ENCODE measurements at regions not wholly inside any gene's neighbourhood (a gene's known extent, or its start where the extent isn't known, plus 50 kb on each side); places are given as distances from the start of the nearest gene placed in this dataset.

GRCh38 chr11:45525393-45525792 lies 140.0 kb downstream of the CHST1 start:
- Histone ChIP-seq H4K20me1 (ENCODE audit: insufficient read depth) (no peaks in the 10 kb centered on the region), H2AFZ (ENCODE audit: low read depth) (no peak overlapping the region), H3K27ac (ENCODE audit: low read depth in 2 of 2, low read length in 1 of 2) (no peak overlapping the region), H3K9me3 (no peaks in the 10 kb centered on the region), H3K9me2 (no peaks in the 10 kb centered on the region), H3K36me3 (replicated peaks in 1 of 2; ENCODE audit: control insufficient read depth in 1 of 2, insufficient read depth in 2 of 2, low read length in 1 of 2) (no peaks in the 10 kb centered on the region), H3K4me1 (ENCODE audit: control insufficient read depth in 1 of 2, insufficient read depth in 2 of 2, low read depth in 1 of 2, low read length in 1 of 2) (peaks cover 0 to 4% of the 10 kb centered on the region in 2 experiments; a peak in 1 of 4 replicates), H3K4me3 (ENCODE audit: low read depth in 2 of 2, low read length in 1 of 2) (no peak overlapping the region), H3K79me2 (ENCODE audit: insufficient read depth) (no peaks in the 10 kb centered on the region), H3K9ac (no peak overlapping the region), H3F3A (replicated peaks; ENCODE audit: insufficient read depth) (no peaks in the 10 kb centered on the region), H3K27me3 (ENCODE audit: insufficient read depth) (peaks cover 8% of the 10 kb centered on the region; the same call in 1 of the 2 replicates), H3K4me2 (no peak overlapping the region)
- peak; percentile 69 for DNase-seq
- ChIA-PET POLR2A (no interaction called here), CTCF (no interaction called here)
- 17% methylated on average over 3 of the region's 3 CpGs for WGBS (ENCODE audit: low lambda C conversion rate)
- no peak for TF ChIP-seq RXRA (IDR thresholded peaks at IDR 0.05; ENCODE audit: borderline replicate concordance, low read depth)
- no peak for TF ChIP-seq FOXM1 (IDR thresholded peaks at IDR 0.05; ENCODE audit: low read depth)
- TF ChIP-seq GATA2 (CRISPR knock-in tag; IDR thresholded peaks at IDR 0.05): peak; percentile 32; the same call in 1 of the 2 replicates
- TF ChIP-seq RCOR1 (IDR thresholded peaks at IDR 0.05; ENCODE audit: low read length): no peak

DNA sequence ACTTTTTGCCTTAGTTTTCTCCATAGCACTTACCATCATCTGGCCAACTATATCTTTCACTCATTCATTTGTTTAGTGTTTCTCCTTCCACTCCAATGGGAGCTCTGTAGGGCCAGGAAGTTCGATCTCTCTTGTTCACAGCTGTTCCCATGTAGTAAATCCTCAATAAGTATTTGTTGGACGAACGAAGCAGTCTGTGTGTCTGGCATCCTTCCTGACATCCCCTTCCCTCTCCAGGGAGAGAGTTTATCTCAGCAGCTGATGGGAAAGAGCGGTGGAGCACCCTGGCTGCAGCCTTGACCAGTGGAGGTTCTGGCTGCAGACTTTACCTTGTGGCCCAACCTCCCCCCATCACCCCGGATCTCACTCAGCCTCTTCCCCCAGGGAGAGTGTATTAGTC lies 141.7 kb downstream of the CHST1 start:
- ChIA-PET POLR2A (no interaction called here), CTCF (interaction anchor here (1.3 kb wide), 1 partner anchor 131 kb away, joined by 3 read pairs; no protein-coding TSS in a partner anchor)
- H3K9me2 ChIP-seq: no peaks in the 10 kb centered on the region
- DNase-seq: no peak
- H3K27me3 ChIP-seq (ENCODE audit: insufficient read depth): peaks cover 8% of the 10 kb centered on the region; the same call in 1 of the 2 replicates
- H3K9ac ChIP-seq: no peak overlapping the region
- H3K27ac ChIP-seq (ENCODE audit: low read depth in 2 of 2, low read length in 1 of 2): no peak overlapping the region
- H4K20me1 ChIP-seq (ENCODE audit: insufficient read depth): no peaks in the 10 kb centered on the region
- H3K4me3 ChIP-seq (ENCODE audit: low read depth in 2 of 2, low read length in 1 of 2): no peak overlapping the region
- H3F3A ChIP-seq (replicated peaks; ENCODE audit: insufficient read depth): no peaks in the 10 kb centered on the region
- TF ChIP-seq USF2 (IDR thresholded peaks at IDR 0.05; ENCODE audit: borderline replicate concordance, low read depth, low read length): no peak
- TF ChIP-seq, protein P1, sequence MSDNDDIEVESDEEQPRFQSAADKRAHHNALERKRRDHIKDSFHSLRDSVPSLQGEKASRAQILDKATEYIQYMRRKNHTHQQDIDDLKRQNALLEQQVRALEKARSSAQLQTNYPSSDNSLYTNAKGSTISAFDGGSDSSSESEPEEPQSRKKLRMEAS (IDR thresholded peaks at IDR 0.05; ENCODE audit: low read depth): no peak
- no peak for TF ChIP-seq ELF1 (IDR thresholded peaks at IDR 0.05)
- no peak for TF ChIP-seq POLR2AphosphoS5 (IDR thresholded peaks at IDR 0.05; ENCODE audit: low read depth, low read length)
- no peak for TF ChIP-seq FOXM1 (IDR thresholded peaks at IDR 0.05; ENCODE audit: low read depth)
- no peak for TF ChIP-seq TEAD4 (IDR thresholded peaks at IDR 0.05; ENCODE audit: borderline replicate concordance, insufficient read depth)
- no peak for TF ChIP-seq TCF12 (IDR thresholded peaks at IDR 0.05)
- TF ChIP-seq TAF1 (IDR thresholded peaks at IDR 0.05; ENCODE audit: borderline replicate concordance, low read depth, low read length): no peak
- no peak for TF ChIP-seq MXI1 (IDR thresholded peaks at IDR 0.05; ENCODE audit: low read depth, low read length)
- TF ChIP-seq FOXJ3 (CRISPR knock-in tag; IDR thresholded peaks at IDR 0.05): no peak
- TF ChIP-seq, protein P2, sequence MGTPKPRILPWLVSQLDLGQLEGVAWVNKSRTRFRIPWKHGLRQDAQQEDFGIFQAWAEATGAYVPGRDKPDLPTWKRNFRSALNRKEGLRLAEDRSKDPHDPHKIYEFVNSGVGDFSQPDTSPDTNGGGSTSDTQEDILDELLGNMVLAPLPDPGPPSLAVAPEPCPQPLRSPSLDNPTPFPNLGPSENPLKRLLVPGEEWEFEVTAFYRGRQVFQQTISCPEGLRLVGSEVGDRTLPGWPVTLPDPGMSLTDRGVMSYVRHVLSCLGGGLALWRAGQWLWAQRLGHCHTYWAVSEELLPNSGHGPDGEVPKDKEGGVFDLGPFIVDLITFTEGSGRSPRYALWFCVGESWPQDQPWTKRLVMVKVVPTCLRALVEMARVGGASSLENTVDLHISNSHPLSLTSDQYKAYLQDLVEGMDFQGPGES (IDR thresholded peaks at IDR 0.05; ENCODE audit: low read depth, low read length): no peak
- 21% methylated on average over 5 of the region's 5 CpGs for WGBS (ENCODE audit: low lambda C conversion rate)
- no peak overlapping the region for H2AFZ ChIP-seq (ENCODE audit: low read depth)
- no peaks in the 10 kb centered on the region for H3K79me2 ChIP-seq (ENCODE audit: insufficient read depth)
- H3K4me1 ChIP-seq (ENCODE audit: control insufficient read depth in 1 of 2, insufficient read depth in 2 of 2, low read depth in 1 of 2, low read length in 1 of 2): peaks cover 0 to 4% of the 10 kb centered on the region in 2 experiments; a peak in 1 of 4 replicates
- H3K4me2 ChIP-seq: no peak overlapping the region
- H3K36me3 ChIP-seq (replicated peaks in 1 of 2; ENCODE audit: control insufficient read depth in 1 of 2, insufficient read depth in 2 of 2, low read length in 1 of 2): no peaks in the 10 kb centered on the region
- no peaks in the 10 kb centered on the region for H3K9me3 ChIP-seq
